GM23248 (cell line): ENCODE measurements at regions not wholly inside any gene's neighbourhood (a gene's known extent, or its start where the extent isn't known, plus 50 kb on each side); places are given as distances from the start of the nearest gene placed in this dataset.

Source experiments
- EZH2 ChIP-seq: fragments of 200-600 bp; sonication (generic); IDR thresholded peaks from 2 replicates; pipeline ENCODE4 v1.6.1; 2018; ENCODE audit warnings: antibody characterized with exemption, mild to moderate bottlenecking; ENCODE audit not compliant: insufficient read depth, poor library complexity, severe bottlenecking
- EZH2phosphoT487 ChIP-seq: fragments of 200-600 bp; sonication (generic); IDR thresholded peaks from 2 replicates; pipeline ENCODE4 v1.6.1; 2018; ENCODE audit warnings: antibody characterized with exemption, moderate library complexity, mild to moderate bottlenecking, low read depth; ENCODE audit not compliant: insufficient read depth

DNA sequence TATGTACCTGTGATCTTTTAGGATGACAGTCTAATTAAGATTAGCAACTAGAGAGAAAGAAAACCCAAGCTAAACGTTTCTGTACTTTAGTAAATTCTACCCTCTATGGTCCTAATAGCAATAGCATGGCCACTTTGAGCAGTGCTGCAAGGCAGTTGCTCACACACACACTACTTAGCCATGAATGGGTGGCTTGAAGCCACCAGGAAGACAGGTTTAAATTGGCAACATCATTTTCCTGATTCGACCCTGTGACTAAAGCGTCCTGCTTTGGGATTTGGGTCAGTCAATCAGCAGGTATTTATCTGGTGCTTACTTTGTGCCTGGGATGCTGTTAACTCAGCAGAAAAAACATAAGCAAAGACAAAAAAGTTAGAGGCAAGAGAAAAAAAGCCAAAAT is 150.6 kb downstream of the ARRDC3 start:
- TF ChIP-seq EZH2, result no peak
- TF ChIP-seq EZH2phosphoT487, result no peak
